ENCODE measurements at regions not wholly inside any gene's neighbourhood (a gene's known extent, or its start where the extent isn't known, plus 50 kb on each side); places are given as distances from the start of the nearest gene placed in this dataset.

GRCh38 chr3:76565496-76566210 lies 474.2 kb upstream of the ROBO2 start:
- H3K4me3 ChIP-seq (ENCODE audit: low read length): no peak overlapping the region
- H3K36me3 ChIP-seq (ENCODE audit: insufficient read depth, low read length): no peaks in the 10 kb centered on the region
- H3K9me3 ChIP-seq (ENCODE audit: low read length): no peaks in the 10 kb centered on the region
- H3K27me3 ChIP-seq (ENCODE audit: insufficient read depth, low read length): no peaks in the 10 kb centered on the region
- H3K4me1 ChIP-seq (ENCODE audit: insufficient read depth, low read length): peaks cover 16% of the 10 kb centered on the region
- H2AFZ ChIP-seq (ENCODE audit: low read depth, low read length): no peak overlapping the region

- Histone ChIP-seq H3K4me3 (ENCODE audit: low read length) (no peak overlapping the region), H3K27me3 (ENCODE audit: insufficient read depth, low read length) (no peaks in the 10 kb centered on the region)
Observed at GRCh38 chr3:76566211-76566534, 473.7 kb upstream of the ROBO2 start.

GRCh38 chr3:76566904-76567303 lies 473.0 kb upstream of the ROBO2 start:
- H3K9me3 ChIP-seq (ENCODE audit: low read length): no peaks in the 10 kb centered on the region
- peaks cover 5% of the 10 kb centered on the region for H3K4me1 ChIP-seq (ENCODE audit: insufficient read depth, low read length)
- H3K36me3 ChIP-seq (ENCODE audit: insufficient read depth, low read length): no peaks in the 10 kb centered on the region
- no peaks in the 10 kb centered on the region for H3K27me3 ChIP-seq (ENCODE audit: insufficient read depth, low read length)
- no peak overlapping the region for H2AFZ ChIP-seq (ENCODE audit: low read depth, low read length)
- H3K4me3 ChIP-seq (ENCODE audit: low read length): no peak overlapping the region

More at GRCh38 chr3:76566211-76566534, 473.7 kb upstream of the ROBO2 start:
- Histone ChIP-seq H2AFZ (ENCODE audit: low read depth, low read length) (no peak overlapping the region), H3K36me3 (ENCODE audit: insufficient read depth, low read length) (no peaks in the 10 kb centered on the region), H3K4me1 (ENCODE audit: insufficient read depth, low read length) (peaks cover 13% of the 10 kb centered on the region), H3K9me3 (ENCODE audit: low read length) (no peaks in the 10 kb centered on the region)

- H3K4me3 ChIP-seq (ENCODE audit: low read length): no peak overlapping the region
- no peak overlapping the region for H2AFZ ChIP-seq (ENCODE audit: low read depth, low read length)
- no peaks in the 10 kb centered on the region for H3K4me1 ChIP-seq (ENCODE audit: insufficient read depth, low read length)
- H3K36me3 ChIP-seq (ENCODE audit: insufficient read depth, low read length): no peaks in the 10 kb centered on the region
- H3K9me3 ChIP-seq (ENCODE audit: low read length): no peaks in the 10 kb centered on the region
- no peaks in the 10 kb centered on the region for H3K27me3 ChIP-seq (ENCODE audit: insufficient read depth, low read length)
Observed at GRCh38 chr3:76570436-76571057, 469.4 kb upstream of the ROBO2 start.

- Histone ChIP-seq H3K4me3 (ENCODE audit: low read length) (no peak overlapping the region), H3K27me3 (ENCODE audit: insufficient read depth, low read length) (no peaks in the 10 kb centered on the region), H3K9me3 (ENCODE audit: low read length) (no peaks in the 10 kb centered on the region), H2AFZ (ENCODE audit: low read depth, low read length) (no peak overlapping the region), H3K36me3 (ENCODE audit: insufficient read depth, low read length) (no peaks in the 10 kb centered on the region), H3K4me1 (ENCODE audit: insufficient read depth, low read length) (no peaks in the 10 kb centered on the region)
Observed at GRCh38 chr3:76576201-76576600, 463.7 kb upstream of the ROBO2 start.

- Histone ChIP-seq H2AFZ (ENCODE audit: low read depth, low read length) (no peak overlapping the region), H3K9me3 (ENCODE audit: low read length) (no peaks in the 10 kb centered on the region), H3K4me3 (ENCODE audit: low read length) (no peak overlapping the region), H3K4me1 (ENCODE audit: insufficient read depth, low read length) (no peaks in the 10 kb centered on the region), H3K27me3 (ENCODE audit: insufficient read depth, low read length) (no peaks in the 10 kb centered on the region), H3K36me3 (ENCODE audit: insufficient read depth, low read length) (no peaks in the 10 kb centered on the region)
Observed at GRCh38 chr3:76582098-76582497, 457.8 kb upstream of the ROBO2 start.

GRCh38 chr3:76582632-76583378 lies 457.1 kb upstream of the ROBO2 start:
- no peak overlapping the region for H2AFZ ChIP-seq (ENCODE audit: low read depth, low read length)
- H3K4me3 ChIP-seq (ENCODE audit: low read length): no peak overlapping the region
- no peaks in the 10 kb centered on the region for H3K4me1 ChIP-seq (ENCODE audit: insufficient read depth, low read length)
- H3K9me3 ChIP-seq (ENCODE audit: low read length): no peaks in the 10 kb centered on the region
- no peaks in the 10 kb centered on the region for H3K27me3 ChIP-seq (ENCODE audit: insufficient read depth, low read length)
- no peaks in the 10 kb centered on the region for H3K36me3 ChIP-seq (ENCODE audit: insufficient read depth, low read length)

GRCh38 chr3:76585794-76586392 lies 454.0 kb upstream of the ROBO2 start:
- Histone ChIP-seq H3K4me3 (ENCODE audit: low read length) (no peak overlapping the region), H3K27me3 (ENCODE audit: insufficient read depth, low read length) (no peaks in the 10 kb centered on the region), H2AFZ (ENCODE audit: low read depth, low read length) (no peak overlapping the region), H3K9me3 (ENCODE audit: low read length) (no peaks in the 10 kb centered on the region), H3K4me1 (ENCODE audit: insufficient read depth, low read length) (no peaks in the 10 kb centered on the region), H3K36me3 (ENCODE audit: insufficient read depth, low read length) (no peaks in the 10 kb centered on the region)

- no peaks in the 10 kb centered on the region for H3K36me3 ChIP-seq (ENCODE audit: insufficient read depth, low read length)
- H2AFZ ChIP-seq (ENCODE audit: low read depth, low read length): no peak overlapping the region
- no peaks in the 10 kb centered on the region for H3K9me3 ChIP-seq (ENCODE audit: low read length)
- no peaks in the 10 kb centered on the region for H3K4me1 ChIP-seq (ENCODE audit: insufficient read depth, low read length)
- H3K27me3 ChIP-seq (ENCODE audit: insufficient read depth, low read length): no peaks in the 10 kb centered on the region
- H3K4me3 ChIP-seq (ENCODE audit: low read length): no peak overlapping the region
Observed at GRCh38 chr3:76586471-76586870, 453.4 kb upstream of the ROBO2 start.

- Histone ChIP-seq H3K36me3 (ENCODE audit: insufficient read depth, low read length) (no peaks in the 10 kb centered on the region), H3K9me3 (ENCODE audit: low read length) (no peaks in the 10 kb centered on the region), H3K27me3 (ENCODE audit: insufficient read depth, low read length) (no peaks in the 10 kb centered on the region), H3K4me1 (ENCODE audit: insufficient read depth, low read length) (no peaks in the 10 kb centered on the region), H2AFZ (ENCODE audit: low read depth, low read length) (no peak overlapping the region), H3K4me3 (ENCODE audit: low read length) (no peak overlapping the region)
Observed at GRCh38 chr3:76610150-76610549, 429.7 kb upstream of the ROBO2 start.

- H3K4me1 ChIP-seq (ENCODE audit: insufficient read depth, low read length): no peaks in the 10 kb centered on the region
- H2AFZ ChIP-seq (ENCODE audit: low read depth, low read length): no peak overlapping the region
- H3K4me3 ChIP-seq (ENCODE audit: low read length): no peak overlapping the region
- H3K36me3 ChIP-seq (ENCODE audit: insufficient read depth, low read length): no peaks in the 10 kb centered on the region
- no peaks in the 10 kb centered on the region for H3K9me3 ChIP-seq (ENCODE audit: low read length)
- no peaks in the 10 kb centered on the region for H3K27me3 ChIP-seq (ENCODE audit: insufficient read depth, low read length)
Observed at GRCh38 chr3:76615719-76616118, 424.2 kb upstream of the ROBO2 start.

GRCh38 chr3:76624164-76624563 lies 415.7 kb upstream of the ROBO2 start:
- no peak overlapping the region for H3K4me3 ChIP-seq (ENCODE audit: low read length)
- no peaks in the 10 kb centered on the region for H3K36me3 ChIP-seq (ENCODE audit: insufficient read depth, low read length)
- no peaks in the 10 kb centered on the region for H3K27me3 ChIP-seq (ENCODE audit: insufficient read depth, low read length)

GRCh38 chr3:76627236-76627635 lies 412.7 kb upstream of the ROBO2 start:
- no peak overlapping the region for H3K4me3 ChIP-seq (ENCODE audit: low read length)
- H2AFZ ChIP-seq (ENCODE audit: low read depth, low read length): no peak overlapping the region
- no peaks in the 10 kb centered on the region for H3K4me1 ChIP-seq (ENCODE audit: insufficient read depth, low read length)
- H3K9me3 ChIP-seq (ENCODE audit: low read length): no peaks in the 10 kb centered on the region
- H3K36me3 ChIP-seq (ENCODE audit: insufficient read depth, low read length): no peaks in the 10 kb centered on the region
- no peaks in the 10 kb centered on the region for H3K27me3 ChIP-seq (ENCODE audit: insufficient read depth, low read length)

More at GRCh38 chr3:76624164-76624563, 415.7 kb upstream of the ROBO2 start:
- Histone ChIP-seq H3K9me3 (ENCODE audit: low read length) (no peaks in the 10 kb centered on the region), H2AFZ (ENCODE audit: low read depth, low read length) (no peak overlapping the region), H3K4me1 (ENCODE audit: insufficient read depth, low read length) (no peaks in the 10 kb centered on the region)

Measured in neuron (in vitro differentiated cells).